DND-41 (cell line): ENCODE measurements at regions not wholly inside any gene's neighbourhood (a gene's known extent, or its start where the extent isn't known, plus 50 kb on each side); places are given as distances from the start of the nearest gene placed in this dataset.

Source experiments
- ATAC-seq: fragments of 200-7000 bp; cut with Tn5 transposase; 3 replicates; pipeline ENCODE4 v1.9.1; 2021; ENCODE audit warnings: low read depth; ENCODE audit not compliant: insufficient read depth
- DNase-seq: peaks from one replicate; pipeline ENCODE4 v3.0.0-alpha.2; 2020
- H2AFZ ChIP-seq: 2 replicates; pipeline ENCODE4 v1.6.0; 2012; ENCODE audit warnings: low read depth, low read length
- H3K27ac ChIP-seq: 2 replicates; pipeline ENCODE4 v1.5.1; 2012; ENCODE audit warnings: low read length, inconsistent platforms
- H3K27me3 ChIP-seq: fragments of 200-600 bp; sonication (generic); 2 replicates; pipeline ENCODE4 v1.6.0; 2012; ENCODE audit warnings: low read length, mild to moderate bottlenecking, inconsistent platforms; ENCODE audit not compliant: insufficient read depth, poor library complexity
- H3K36me3 ChIP-seq: 2 replicates; pipeline ENCODE4 v1.5.1; 2012; ENCODE audit warnings: low read length, inconsistent platforms; ENCODE audit not compliant: insufficient read depth
- H3K4me1 ChIP-seq: 2 replicates; pipeline ENCODE4 v1.5.1; 2012; ENCODE audit warnings: mild to moderate bottlenecking, low read length; ENCODE audit not compliant: insufficient read depth
- H3K4me2 ChIP-seq: 2 replicates; pipeline ENCODE4 v1.6.0; 2012; ENCODE audit warnings: mild to moderate bottlenecking, moderate library complexity, low read length, inconsistent platforms; ENCODE audit not compliant: insufficient read depth
- H3K4me3 ChIP-seq, 2 experiments: fragments of 200-600 bp in 1 of 2; shearing (Covaris generic) in 1 of 2; 2 replicates each; pipeline ENCODE4 v1.5.1; 2012 to 2016; ENCODE audit warnings: inconsistent platforms in 2 of 2, low read length in 2 of 2, mild to moderate bottlenecking in 2 of 2, low read depth in 1 of 2, moderate library complexity in 1 of 2
- H3K79me2 ChIP-seq: 2 replicates; pipeline ENCODE4 v1.6.0; 2012; ENCODE audit warnings: low read length, inconsistent platforms; ENCODE audit not compliant: insufficient read depth
- H3K9ac ChIP-seq: 2 replicates; pipeline ENCODE4 v1.6.0; 2012; ENCODE audit warnings: low read depth, mild to moderate bottlenecking, inconsistent platforms, low read length, moderate library complexity
- H3K9me3 ChIP-seq: 2 replicates; pipeline ENCODE4 v1.5.1; 2012; ENCODE audit warnings: low read length, moderate library complexity, mild to moderate bottlenecking, inconsistent platforms; ENCODE audit not compliant: insufficient read depth, severe bottlenecking
- H4K20me1 ChIP-seq: 2 replicates; pipeline ENCODE4 v1.6.0; 2012; ENCODE audit warnings: low read length; ENCODE audit not compliant: insufficient read depth
- CTCF ChIP-seq: IDR thresholded peaks from 2 replicates; pipeline ENCODE4 v1.5.1; 2012; ENCODE audit warnings: borderline replicate concordance, low read length, moderate library complexity, mild to moderate bottlenecking; ENCODE audit not compliant: poor library complexity, severe bottlenecking; ENCODE audit errors: extremely low read depth
- EZH2 ChIP-seq: IDR thresholded peaks from 3 replicates; pipeline ENCODE4 v1.6.1; 2012; ENCODE audit warnings: borderline replicate concordance, low read depth, mild to moderate bottlenecking, moderate library complexity, low read length, inconsistent platforms; ENCODE audit not compliant: severe bottlenecking

- Histone ChIP-seq H3K27me3 (peaks cover 9% of the 10 kb centered on the region), H3K4me1 (no peaks in the 10 kb centered on the region), H3K9ac (no peak overlapping the region), H2AFZ (no peak overlapping the region), H3K79me2 (no peaks in the 10 kb centered on the region), H3K4me3 (no peak overlapping the region), H3K9me3 (no peaks in the 10 kb centered on the region), H4K20me1 (no peaks in the 10 kb centered on the region), H3K36me3 (no peaks in the 10 kb centered on the region), H3K4me2 (no peak overlapping the region), H3K27ac (no peak overlapping the region)
- no peak for DNase-seq
- TF ChIP-seq EZH2 (no peak), CTCF (no peak)
- ATAC-seq: no peak
Measured at GRCh38 chr5:174428895-174429294, 295.5 kb upstream of the MSX2 start.

GRCh38 chr5:174430940-174431339, 293.4 kb upstream of the MSX2 start:
- ATAC-seq: no peak
- no peak overlapping the region for H3K4me2 ChIP-seq
- no peaks in the 10 kb centered on the region for H4K20me1 ChIP-seq

GRCh38 chr5:174431504-174431903, 292.9 kb upstream of the MSX2 start:
- Histone ChIP-seq H3K79me2 (no peaks in the 10 kb centered on the region), H3K4me3 (no peak overlapping the region), H3K4me2 (no peak overlapping the region), H3K4me1 (no peaks in the 10 kb centered on the region), H3K27me3 (no peaks in the 10 kb centered on the region), H3K27ac (no peak overlapping the region), H3K9ac (no peak overlapping the region), H4K20me1 (no peaks in the 10 kb centered on the region), H3K36me3 (no peaks in the 10 kb centered on the region), H3K9me3 (no peaks in the 10 kb centered on the region), H2AFZ (no peak overlapping the region)
- TF ChIP-seq EZH2: no peak
- TF ChIP-seq CTCF: no peak
- no peak for DNase-seq
- no peak for ATAC-seq

More at GRCh38 chr5:174430940-174431339, 293.4 kb upstream of the MSX2 start:
- Histone ChIP-seq H3K79me2 (no peaks in the 10 kb centered on the region), H2AFZ (no peak overlapping the region), H3K9me3 (no peaks in the 10 kb centered on the region), H3K4me3 (no peak overlapping the region), H3K27me3 (no peaks in the 10 kb centered on the region), H3K4me1 (no peaks in the 10 kb centered on the region), H3K9ac (no peak overlapping the region), H3K36me3 (no peaks in the 10 kb centered on the region), H3K27ac (no peak overlapping the region)
- TF ChIP-seq EZH2 (no peak), CTCF (no peak)
- DNase-seq: no peak

GRCh38 chr5:174433098-174433497, 291.3 kb upstream of the MSX2 start:
- TF ChIP-seq CTCF: no peak
- TF ChIP-seq EZH2: no peak
- Histone ChIP-seq H4K20me1 (no peaks in the 10 kb centered on the region), H3K27me3 (no peaks in the 10 kb centered on the region), H3K27ac (no peak overlapping the region), H3K4me3 (no peak overlapping the region), H2AFZ (no peak overlapping the region), H3K4me1 (no peaks in the 10 kb centered on the region), H3K36me3 (no peaks in the 10 kb centered on the region), H3K79me2 (no peaks in the 10 kb centered on the region), H3K9ac (no peak overlapping the region), H3K9me3 (no peaks in the 10 kb centered on the region), H3K4me2 (no peak overlapping the region)
- no peak for DNase-seq
- ATAC-seq: no peak
